ENCODE measurements at regions not wholly inside any gene's neighbourhood (a gene's known extent, or its start where the extent isn't known, plus 50 kb on each side); places are given as distances from the start of the nearest gene placed in this dataset.

DNA sequence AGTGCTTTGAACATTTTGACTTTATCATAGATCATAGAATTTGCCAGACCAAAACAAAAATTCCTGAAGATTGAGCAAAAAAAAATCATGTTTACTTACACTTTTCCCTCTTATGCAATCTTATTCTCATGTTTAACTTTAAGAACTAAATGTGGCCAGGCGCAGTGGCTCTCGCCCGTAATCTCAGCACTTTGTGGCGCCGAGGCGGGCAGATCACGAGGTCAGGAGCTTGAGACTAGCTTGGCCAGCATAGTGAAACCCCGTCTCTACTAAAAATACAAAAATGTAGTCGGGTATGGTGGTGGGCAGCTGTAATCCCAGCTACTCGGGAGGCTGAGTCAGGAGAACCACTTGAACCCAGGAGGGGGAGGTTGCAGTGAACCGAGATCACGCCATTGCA lies 227.9 kb upstream of the KYNU start:
- ChIA-PET POLR2A (interaction anchor here (0.7 kb wide), 1 partner anchor 125 kb away, joined by 3 read pairs; no protein-coding TSS in a partner anchor), CTCF (no interaction called here)
- Mint-ChIP-seq H3K9me3 (peaks cover 6% of the 10 kb centered on the region), H3K36me3 (ENCODE audit: low read depth) (no peaks in the 10 kb centered on the region), H3K27ac (no peak overlapping the region), H3K27me3 (no peaks in the 10 kb centered on the region), H3K4me1 (ENCODE audit: low read depth) (no peaks in the 10 kb centered on the region), H3K4me3 (no peak overlapping the region)
- intact Hi-C loops (cut with micrococcal nuclease), result no loop called here
- ATAC-seq, result no peak
- no peak for DNase-seq
- TF ChIP-seq, protein P1, sequence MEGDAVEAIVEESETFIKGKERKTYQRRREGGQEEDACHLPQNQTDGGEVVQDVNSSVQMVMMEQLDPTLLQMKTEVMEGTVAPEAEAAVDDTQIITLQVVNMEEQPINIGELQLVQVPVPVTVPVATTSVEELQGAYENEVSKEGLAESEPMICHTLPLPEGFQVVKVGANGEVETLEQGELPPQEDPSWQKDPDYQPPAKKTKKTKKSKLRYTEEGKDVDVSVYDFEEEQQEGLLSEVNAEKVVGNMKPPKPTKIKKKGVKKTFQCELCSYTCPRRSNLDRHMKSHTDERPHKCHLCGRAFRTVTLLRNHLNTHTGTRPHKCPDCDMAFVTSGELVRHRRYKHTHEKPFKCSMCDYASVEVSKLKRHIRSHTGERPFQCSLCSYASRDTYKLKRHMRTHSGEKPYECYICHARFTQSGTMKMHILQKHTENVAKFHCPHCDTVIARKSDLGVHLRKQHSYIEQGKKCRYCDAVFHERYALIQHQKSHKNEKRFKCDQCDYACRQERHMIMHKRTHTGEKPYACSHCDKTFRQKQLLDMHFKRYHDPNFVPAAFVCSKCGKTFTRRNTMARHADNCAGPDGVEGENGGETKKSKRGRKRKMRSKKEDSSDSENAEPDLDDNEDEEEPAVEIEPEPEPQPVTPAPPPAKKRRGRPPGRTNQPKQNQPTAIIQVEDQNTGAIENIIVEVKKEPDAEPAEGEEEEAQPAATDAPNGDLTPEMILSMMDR (IDR thresholded peaks at IDR 0.05), result no peak

DNA sequence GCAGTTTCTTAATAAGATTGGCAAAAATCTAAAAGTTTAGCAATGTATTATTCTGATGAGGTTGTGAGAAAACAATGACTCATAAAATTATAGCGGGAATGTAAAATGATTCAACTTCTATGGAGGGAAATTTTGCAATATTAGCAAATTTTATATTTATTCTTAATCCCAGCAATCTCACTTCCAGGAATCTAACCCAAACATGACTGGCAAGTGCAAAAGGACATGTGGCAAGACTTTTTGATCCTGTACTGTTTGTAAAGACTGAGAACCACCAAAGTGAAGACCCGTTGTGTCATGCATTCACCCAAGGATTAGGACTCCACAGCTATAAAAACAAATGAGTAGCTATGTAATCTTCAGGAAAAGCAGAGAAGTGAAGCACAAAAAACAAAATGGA lies 234.8 kb upstream of the KYNU start:
- POLR2A ChIA-PET, result no interaction called here
- H3K36me3 Mint-ChIP-seq (ENCODE audit: low read depth), result no peaks in the 10 kb centered on the region
- no peak overlapping the region for H3K27ac Mint-ChIP-seq
- TF ChIP-seq, protein P1 (IDR thresholded peaks at IDR 0.05), result no peak
- DNase-seq, result no peak
- CTCF ChIA-PET, result no interaction called here
- no peaks in the 10 kb centered on the region for H3K27me3 Mint-ChIP-seq
- no peaks in the 10 kb centered on the region for H3K4me1 Mint-ChIP-seq (ENCODE audit: low read depth)
- peaks cover 10% of the 10 kb centered on the region for H3K9me3 Mint-ChIP-seq
- intact Hi-C loops (cut with micrococcal nuclease), result no loop called here
- no peak overlapping the region for H3K4me3 Mint-ChIP-seq
- no peak for ATAC-seq

DNA sequence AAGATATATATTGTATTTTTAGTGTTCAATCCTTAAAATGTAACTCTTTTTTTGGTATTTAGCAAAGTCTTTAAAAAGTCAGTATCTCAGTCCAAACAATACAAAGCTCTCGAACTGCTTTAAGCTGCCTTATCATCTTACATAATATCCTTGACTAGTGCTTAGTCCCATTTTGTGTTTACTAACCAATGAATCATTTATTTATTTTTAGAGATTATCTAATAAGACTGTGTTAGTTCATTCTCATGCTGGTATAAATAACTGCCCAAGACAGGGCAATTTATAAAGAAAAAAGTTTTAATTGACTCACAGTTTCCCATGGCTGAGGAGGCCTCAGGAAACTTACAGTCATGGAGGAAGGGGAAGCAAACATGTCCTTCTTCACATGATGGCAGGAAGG lies 248.3 kb upstream of the KYNU start:
- ChIA-PET CTCF (no interaction called here), POLR2A (no interaction called here)
- H3K27me3 Mint-ChIP-seq, result no peaks in the 10 kb centered on the region
- TF ChIP-seq, protein P1 (IDR thresholded peaks at IDR 0.05), result no peak
- no peaks in the 10 kb centered on the region for H3K4me1 Mint-ChIP-seq (ENCODE audit: low read depth)
- no peaks in the 10 kb centered on the region for H3K36me3 Mint-ChIP-seq (ENCODE audit: low read depth)
- no peak for ATAC-seq
- H3K4me3 Mint-ChIP-seq, result no peak overlapping the region
- DNase-seq, result no peak
- H3K27ac Mint-ChIP-seq, result no peak overlapping the region
- peaks cover 5% of the 10 kb centered on the region for H3K9me3 Mint-ChIP-seq
- intact Hi-C loops (cut with micrococcal nuclease), result no loop called here

DNA sequence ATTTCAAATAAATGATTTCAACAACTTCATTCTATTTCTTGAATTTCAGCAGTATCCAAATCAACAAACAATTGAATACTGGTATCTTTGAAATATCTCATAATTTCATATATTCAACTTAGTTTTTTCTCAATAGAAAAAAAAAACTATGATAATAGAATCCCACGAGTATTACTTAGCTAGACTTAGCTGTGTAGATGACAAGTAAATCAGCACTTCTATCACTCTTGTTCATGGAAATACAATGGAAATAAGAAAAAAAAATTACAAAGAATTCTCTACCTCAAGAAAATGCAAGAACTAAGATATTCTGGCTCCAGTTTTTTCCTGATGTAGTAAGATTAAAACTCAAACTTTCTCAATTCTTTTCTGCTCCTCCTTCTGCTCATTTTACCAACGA lies 256.2 kb upstream of the KYNU start:
- CTCF ChIA-PET, result no interaction called here
- Mint-ChIP-seq H3K4me1 (ENCODE audit: low read depth) (no peaks in the 10 kb centered on the region), H3K36me3 (ENCODE audit: low read depth) (no peaks in the 10 kb centered on the region), H3K27ac (no peak overlapping the region), H3K27me3 (no peaks in the 10 kb centered on the region), H3K4me3 (no peak overlapping the region), H3K9me3 (no peaks in the 10 kb centered on the region)
- POLR2A ChIA-PET, result no interaction called here
- intact Hi-C loops (cut with micrococcal nuclease), result no loop called here
- ATAC-seq (no peak), DNase-seq (no peak)
- TF ChIP-seq, protein P1 (IDR thresholded peaks at IDR 0.05), result no peak

DNA sequence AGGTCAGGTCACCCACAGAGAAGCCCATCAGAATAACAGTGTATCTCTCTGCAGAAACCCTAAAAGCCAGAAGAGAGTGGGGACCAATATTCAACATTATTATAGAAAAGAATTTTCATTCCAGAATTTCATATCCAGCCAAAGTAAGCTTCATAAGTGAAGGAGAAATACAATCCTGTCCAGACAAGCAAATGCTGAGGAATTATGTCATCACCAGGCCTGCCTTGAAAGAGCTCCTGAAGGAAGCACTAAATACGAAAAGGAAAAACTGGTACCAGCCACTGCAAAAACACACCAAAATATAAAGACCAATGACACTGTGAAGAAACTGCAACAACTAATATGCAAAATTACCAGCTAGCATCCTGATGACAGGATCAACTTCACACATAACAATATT lies 260.0 kb upstream of the KYNU start:
- H3K27ac Mint-ChIP-seq, result no peak overlapping the region
- DNase-seq (no peak), ATAC-seq (no peak)
- H3K27me3 Mint-ChIP-seq, result no peaks in the 10 kb centered on the region
- H3K4me1 Mint-ChIP-seq (ENCODE audit: low read depth), result no peaks in the 10 kb centered on the region
- no peaks in the 10 kb centered on the region for H3K36me3 Mint-ChIP-seq (ENCODE audit: low read depth)
- H3K4me3 Mint-ChIP-seq, result no peak overlapping the region
- no peaks in the 10 kb centered on the region for H3K9me3 Mint-ChIP-seq
- CTCF ChIA-PET, result no interaction called here
- intact Hi-C loops (cut with micrococcal nuclease), result no loop called here
- POLR2A ChIA-PET, result no interaction called here
- TF ChIP-seq, protein P1 (IDR thresholded peaks at IDR 0.05), result no peak
